VCaP (cell line): ENCODE measurements at regions not wholly inside any gene's neighbourhood (a gene's known extent, or its start where the extent isn't known, plus 50 kb on each side); places are given as distances from the start of the nearest gene placed in this dataset.

Source experiments
- H3K27ac ChIP-seq: fragments of 450-650 bp; 2 replicates; pipeline ENCODE4 v1.5.1; 2017
- TF ChIP-seq, protein P1 (sequence below): fragments of 450-650 bp; conservative IDR thresholded peaks from 2 replicates; pipeline ENCODE4 v1.5.1; 2017; ENCODE audit warnings: mild to moderate bottlenecking, moderate library complexity

DNA sequence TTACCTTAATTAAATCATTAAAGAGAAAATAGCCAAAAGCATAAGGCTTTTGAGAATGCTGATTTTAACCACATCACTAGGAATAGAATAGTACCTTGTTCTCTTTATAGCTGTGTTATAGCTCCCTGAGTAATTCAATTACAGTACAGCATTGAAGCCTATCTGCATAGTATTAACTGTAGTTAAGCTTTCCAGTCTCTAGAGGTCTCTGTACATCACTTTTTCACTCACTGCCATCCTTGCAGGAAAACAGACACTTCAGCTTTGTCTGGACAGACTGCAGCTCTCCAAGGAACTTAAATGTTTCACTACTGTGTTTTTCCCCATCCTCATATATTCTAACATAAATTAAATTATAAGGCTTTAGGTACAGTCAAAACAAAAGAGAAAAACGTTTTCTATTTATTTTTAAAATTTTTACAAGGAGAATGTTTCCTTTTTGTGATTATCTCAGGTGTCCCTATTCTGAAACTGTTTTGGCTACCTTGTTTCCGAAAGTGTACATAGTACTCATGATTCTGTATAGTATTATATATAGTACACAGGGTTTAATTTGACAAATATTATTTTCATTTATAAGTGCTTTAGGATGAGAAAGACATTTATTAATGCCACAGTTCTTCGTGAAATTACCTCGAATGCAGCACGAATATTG lies 407.9 kb downstream of the PCDH18 start:
- TF ChIP-seq, protein P1, sequence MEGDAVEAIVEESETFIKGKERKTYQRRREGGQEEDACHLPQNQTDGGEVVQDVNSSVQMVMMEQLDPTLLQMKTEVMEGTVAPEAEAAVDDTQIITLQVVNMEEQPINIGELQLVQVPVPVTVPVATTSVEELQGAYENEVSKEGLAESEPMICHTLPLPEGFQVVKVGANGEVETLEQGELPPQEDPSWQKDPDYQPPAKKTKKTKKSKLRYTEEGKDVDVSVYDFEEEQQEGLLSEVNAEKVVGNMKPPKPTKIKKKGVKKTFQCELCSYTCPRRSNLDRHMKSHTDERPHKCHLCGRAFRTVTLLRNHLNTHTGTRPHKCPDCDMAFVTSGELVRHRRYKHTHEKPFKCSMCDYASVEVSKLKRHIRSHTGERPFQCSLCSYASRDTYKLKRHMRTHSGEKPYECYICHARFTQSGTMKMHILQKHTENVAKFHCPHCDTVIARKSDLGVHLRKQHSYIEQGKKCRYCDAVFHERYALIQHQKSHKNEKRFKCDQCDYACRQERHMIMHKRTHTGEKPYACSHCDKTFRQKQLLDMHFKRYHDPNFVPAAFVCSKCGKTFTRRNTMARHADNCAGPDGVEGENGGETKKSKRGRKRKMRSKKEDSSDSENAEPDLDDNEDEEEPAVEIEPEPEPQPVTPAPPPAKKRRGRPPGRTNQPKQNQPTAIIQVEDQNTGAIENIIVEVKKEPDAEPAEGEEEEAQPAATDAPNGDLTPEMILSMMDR = peak; percentile 74
- H3K27ac ChIP-seq = no peak overlapping the region

DNA sequence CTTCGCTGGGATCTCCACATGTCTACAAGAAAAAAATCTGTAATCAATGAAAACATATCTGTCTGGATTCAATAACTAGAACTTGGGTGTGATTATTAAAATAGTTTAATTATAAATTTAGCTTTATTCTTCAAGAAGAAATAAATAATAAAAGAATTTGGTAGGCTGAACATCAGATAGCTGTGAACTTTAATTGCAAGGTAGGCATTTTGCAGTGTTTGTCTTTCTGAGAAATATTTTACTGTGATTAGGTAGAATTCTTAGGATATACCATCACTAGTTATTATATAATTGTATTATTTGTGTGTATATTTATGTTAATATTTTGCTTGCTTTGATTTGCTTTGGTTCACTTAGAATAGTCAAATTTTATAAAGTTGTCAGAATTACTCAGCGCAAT lies 409.4 kb downstream of the PCDH18 start:
- TF ChIP-seq, protein P1 = no peak
- no peak overlapping the region for H3K27ac ChIP-seq

DNA sequence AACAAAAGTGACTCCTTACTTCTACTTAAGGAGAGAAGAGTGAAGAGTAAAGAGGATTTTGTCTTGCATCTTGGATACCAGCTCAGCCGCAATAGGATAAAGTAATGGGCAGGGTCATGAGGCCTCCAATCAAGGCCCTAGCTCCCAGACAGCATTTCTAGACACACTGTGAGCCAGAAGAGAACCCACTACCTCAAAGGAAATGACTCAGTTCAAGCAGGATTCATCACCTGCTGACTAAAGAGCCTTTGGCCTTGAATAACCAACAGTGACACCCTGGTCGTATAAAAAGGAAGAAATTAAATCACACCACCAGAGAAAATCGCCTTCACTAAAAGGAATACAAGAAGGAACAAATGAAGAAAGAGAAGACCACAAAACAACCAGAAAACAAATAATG lies 416.1 kb downstream of the PCDH18 start:
- H3K27ac ChIP-seq = no peak overlapping the region
- TF ChIP-seq, protein P1 = no peak

- TF ChIP-seq, protein P1 = no peak
Measured at GRCh38 chr4:137106733-137107132, 425.6 kb downstream of the PCDH18 start.

GRCh38 chr4:137106287-137106686 lies 426.0 kb downstream of the PCDH18 start:
- TF ChIP-seq, protein P1 = no peak
- no peak overlapping the region for H3K27ac ChIP-seq

More at GRCh38 chr4:137106733-137107132, 425.6 kb downstream of the PCDH18 start:
- no peak overlapping the region for H3K27ac ChIP-seq

GRCh38 chr4:137090951-137091350 lies 441.3 kb downstream of the PCDH18 start:
- H3K27ac ChIP-seq = no peak overlapping the region
- TF ChIP-seq, protein P1 = no peak

DNA sequence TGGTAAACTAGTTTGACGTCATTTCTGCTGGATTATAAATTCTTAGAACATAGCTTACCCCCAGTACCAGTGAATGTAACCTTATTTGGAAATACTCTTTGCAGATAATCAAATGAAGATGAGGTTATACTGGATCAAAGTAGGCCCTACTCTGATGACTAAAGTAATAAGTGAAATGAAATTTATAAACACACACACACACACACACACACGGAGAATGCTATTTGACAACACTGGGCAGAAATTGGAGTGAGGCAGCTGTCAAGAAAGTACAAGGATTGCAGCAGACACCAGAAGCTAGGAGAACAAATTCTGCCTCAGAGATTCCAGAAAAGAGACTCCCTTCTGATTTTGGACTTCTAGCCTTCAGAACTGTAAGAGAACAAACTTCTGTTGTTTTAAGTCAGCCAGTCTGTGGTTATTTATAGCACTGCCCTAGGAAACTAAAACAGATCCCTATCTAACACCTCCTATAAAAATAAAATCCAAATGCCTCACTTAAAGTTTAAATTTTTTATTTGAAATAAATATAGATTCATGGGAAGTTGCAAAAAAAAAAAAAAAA lies 448.6 kb downstream of the PCDH18 start:
- TF ChIP-seq, protein P1 = no peak
- H3K27ac ChIP-seq = no peak overlapping the region
